GM13976 (cell line): ENCODE measurements at regions not wholly inside any gene's neighbourhood (a gene's known extent, or its start where the extent isn't known, plus 50 kb on each side); places are given as distances from the start of the nearest gene placed in this dataset.
"Not testable (repeated sequence)": the region's sequence is repeated elsewhere in the genome, so short reads cannot be mapped to it uniquely, and the experiment has no call there.

Experiments used
- DNase-seq: peaks from one replicate; pipeline ENCODE4 v3.0.0; 2012; ENCODE audit warnings: low spot score
- in situ Hi-C: fragments of 300-500 bp; cut with MboI; formaldehyde crosslinking; loops from one replicate; pipeline ENCODE4 v1.12.0; 2022; ENCODE audit warnings: low sequenced_read_pairs, mixed read lengths, inconsistent platforms; ENCODE audit not compliant: unreplicated experiment
- TF ChIP-seq, protein P1 (sequence below): IDR thresholded peaks from 2 replicates; pipeline ENCODE4 v1.5.1; 2012; ENCODE audit warnings: borderline replicate concordance, mild to moderate bottlenecking; ENCODE audit not compliant: insufficient read depth; ENCODE audit errors: extremely low read depth, missing control alignments, control extremely low read depth

DNA sequence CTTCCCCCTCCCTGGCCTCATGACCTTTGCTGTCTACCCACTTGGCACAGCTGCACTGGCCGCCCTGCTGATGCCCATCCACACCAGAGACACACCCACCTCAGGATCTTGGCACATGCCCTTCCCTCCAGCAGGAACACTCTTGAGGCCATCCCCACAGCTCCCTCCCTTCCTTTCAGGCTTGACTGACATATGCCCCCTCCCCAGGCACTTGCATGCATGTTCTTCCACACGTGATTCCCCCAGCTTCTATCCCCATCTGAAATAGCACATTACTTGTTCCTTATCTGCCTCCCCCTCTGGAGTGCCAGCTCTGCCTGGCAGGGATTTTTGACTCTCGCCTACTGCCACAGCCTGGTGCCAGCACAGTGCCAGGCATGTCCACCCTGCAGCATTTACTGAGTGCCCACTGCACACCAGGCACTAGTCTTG lies 98.5 kb upstream of the SLC25A33 start:
- DNase-seq, result no peak
- TF ChIP-seq, protein P1, sequence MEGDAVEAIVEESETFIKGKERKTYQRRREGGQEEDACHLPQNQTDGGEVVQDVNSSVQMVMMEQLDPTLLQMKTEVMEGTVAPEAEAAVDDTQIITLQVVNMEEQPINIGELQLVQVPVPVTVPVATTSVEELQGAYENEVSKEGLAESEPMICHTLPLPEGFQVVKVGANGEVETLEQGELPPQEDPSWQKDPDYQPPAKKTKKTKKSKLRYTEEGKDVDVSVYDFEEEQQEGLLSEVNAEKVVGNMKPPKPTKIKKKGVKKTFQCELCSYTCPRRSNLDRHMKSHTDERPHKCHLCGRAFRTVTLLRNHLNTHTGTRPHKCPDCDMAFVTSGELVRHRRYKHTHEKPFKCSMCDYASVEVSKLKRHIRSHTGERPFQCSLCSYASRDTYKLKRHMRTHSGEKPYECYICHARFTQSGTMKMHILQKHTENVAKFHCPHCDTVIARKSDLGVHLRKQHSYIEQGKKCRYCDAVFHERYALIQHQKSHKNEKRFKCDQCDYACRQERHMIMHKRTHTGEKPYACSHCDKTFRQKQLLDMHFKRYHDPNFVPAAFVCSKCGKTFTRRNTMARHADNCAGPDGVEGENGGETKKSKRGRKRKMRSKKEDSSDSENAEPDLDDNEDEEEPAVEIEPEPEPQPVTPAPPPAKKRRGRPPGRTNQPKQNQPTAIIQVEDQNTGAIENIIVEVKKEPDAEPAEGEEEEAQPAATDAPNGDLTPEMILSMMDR, result no peak
- in situ Hi-C loops, result no loop called here

DNA sequence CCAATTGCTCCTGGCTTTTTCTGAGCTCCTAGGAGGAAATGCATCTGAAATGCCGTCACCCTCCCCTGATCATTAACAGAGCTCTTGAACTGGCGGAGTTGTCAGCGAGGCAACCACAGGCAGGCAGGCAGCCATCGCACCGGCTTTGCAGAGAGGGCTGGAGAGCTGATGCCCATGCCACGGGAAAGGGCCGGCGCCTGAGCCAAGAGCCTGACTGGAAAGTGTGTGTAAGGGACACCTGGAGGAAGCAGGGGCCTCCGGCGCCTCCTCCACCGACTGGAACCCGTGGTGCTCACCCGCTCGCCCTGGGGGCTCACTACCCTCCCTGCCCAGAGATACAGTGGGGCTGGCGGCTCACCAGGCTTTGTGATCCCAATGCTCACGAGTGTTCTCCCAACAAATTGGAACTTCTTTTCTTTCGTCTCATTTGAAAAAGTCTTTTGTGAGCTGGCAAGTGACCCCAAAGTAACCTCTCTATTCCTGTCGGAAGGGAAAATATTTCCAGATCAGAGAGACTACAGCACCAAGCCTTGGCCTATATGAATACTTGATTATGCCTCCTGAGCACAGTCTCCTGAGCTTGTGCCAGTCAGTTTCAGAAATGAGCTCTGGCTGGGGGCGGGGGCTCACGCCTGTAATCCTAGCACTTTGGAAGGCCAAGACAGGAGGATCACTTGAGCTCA lies 97.7 kb upstream of the SLC25A33 start:
- DNase-seq, result no peak
- in situ Hi-C loops, result no loop called here
- TF ChIP-seq, protein P1, result no peak

DNA sequence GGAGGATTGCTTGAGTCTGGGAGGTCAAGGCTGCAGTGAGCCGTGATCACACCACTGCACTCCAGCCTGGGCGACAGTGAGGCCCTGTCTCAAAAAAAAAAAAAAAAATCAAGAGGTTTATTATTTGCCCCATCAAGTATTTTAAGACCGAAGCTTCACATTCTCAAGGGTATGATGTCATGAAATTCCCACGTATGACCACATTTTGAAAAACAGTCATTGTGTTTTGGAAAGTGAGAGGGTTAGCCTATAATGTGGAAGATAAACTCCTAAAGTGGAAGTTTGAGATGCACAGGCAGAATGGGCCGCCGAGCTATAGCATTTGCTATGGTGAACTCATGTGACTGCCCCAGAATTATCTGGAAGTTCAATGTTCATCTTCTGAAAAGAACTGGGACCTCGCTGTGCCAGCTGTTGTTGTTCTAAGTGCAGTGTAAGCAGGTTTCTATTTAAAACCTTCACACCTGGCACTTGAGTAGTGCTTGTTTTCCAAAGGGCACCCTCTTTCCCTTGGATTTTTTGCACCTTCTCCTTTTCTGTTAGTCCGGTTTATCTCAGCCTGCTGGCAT lies 96.9 kb upstream of the SLC25A33 start:
- in situ Hi-C loops, result no loop called here
- no peak for DNase-seq
- TF ChIP-seq, protein P1, result no peak

DNA sequence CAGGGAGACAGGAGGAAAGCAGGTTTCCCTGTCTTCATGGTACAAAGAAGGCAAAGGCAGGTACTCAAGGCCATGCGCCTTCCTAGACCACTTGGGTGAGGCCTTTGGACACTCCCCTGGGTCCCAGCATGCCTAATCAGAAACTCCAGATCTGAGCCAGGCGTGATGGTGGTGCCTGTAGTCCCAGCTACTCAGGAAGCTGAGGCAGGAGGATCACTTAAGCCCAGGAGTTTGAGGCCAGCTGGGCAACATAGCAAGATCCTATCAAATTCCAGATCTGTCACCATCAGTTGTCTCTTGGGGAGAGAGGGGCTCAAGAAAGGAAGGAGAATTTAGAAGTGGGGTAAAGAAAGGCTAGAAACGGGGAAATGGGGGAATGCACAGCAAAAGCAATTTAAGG lies 96.3 kb upstream of the SLC25A33 start:
- in situ Hi-C loops, result no loop called here
- DNase-seq, result no peak
- TF ChIP-seq, protein P1, result no peak

DNA sequence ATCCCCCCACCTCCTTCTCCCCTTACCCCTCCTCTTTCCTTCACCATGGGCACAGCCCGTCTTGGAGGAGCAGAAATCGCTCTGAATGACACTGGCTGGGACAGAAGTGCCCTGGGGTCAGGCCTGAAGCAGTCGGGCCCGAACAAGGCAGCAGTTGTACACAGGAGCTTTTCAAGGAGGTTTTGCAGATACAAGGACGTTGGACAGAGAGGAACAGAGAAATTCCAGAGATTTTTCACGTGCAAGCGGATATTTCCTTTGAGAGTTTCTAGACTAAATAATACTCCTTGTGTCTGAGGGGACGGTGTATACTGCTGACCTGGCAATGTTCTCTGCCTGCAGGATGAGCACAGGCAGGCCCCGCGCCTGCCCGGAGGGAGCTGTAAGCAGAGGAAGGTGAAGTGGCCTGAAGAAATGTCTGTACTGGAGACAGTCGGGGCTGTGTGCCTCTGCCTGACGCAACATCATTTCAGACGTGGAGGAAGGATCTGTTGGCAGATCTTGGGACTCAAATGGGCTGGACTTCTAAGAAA lies 95.3 kb upstream of the SLC25A33 start:
- TF ChIP-seq, protein P1, result no peak
- DNase-seq, result no peak
- in situ Hi-C loops, result no loop called here

DNA sequence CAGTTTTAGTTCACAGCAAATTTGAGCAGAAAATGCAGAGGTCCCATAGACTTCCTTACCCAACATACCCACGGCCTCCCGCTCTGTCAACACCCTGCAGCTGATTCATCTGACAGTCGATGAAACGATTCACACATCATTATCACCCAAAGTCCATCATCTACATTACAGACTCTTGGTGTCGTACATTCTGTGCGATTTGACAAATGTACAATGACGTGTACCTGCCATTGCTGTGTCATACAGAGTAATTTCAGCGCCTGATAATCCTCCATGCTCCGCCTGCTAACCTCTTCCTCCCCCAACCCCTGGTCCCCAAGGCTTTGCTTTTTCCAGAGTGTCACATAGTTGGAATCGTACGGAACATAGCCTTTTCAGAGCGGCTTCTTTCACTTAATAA lies 94.7 kb upstream of the SLC25A33 start:
- DNase-seq, result no peak
- in situ Hi-C loops, result no loop called here
- TF ChIP-seq, protein P1, result no peak

DNA sequence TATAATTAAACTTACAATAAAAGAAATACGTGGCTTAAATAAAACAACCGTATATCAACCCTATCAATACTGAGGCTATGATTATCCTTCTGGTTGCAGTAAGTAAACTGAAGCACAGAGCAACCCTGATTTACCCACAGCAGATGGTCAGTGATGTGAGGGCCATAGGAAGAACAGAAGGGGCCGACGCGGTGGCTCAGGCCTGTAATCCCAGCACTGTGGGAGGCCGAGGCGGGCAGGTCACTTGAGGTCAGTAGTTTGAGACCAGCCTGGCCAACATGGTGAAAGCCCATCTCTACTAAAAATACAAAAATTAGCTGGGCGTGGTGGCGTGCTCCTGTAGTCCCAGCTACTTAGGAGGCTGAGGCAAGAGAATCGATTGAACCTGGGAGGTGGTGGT lies 94.2 kb upstream of the SLC25A33 start:
- not testable (repeated sequence) for DNase-seq

More for the DNA sequence above, 94.2 kb upstream of the SLC25A33 start:
- in situ Hi-C loops, result not testable (repeated sequence)
